ENCODE measurements at regions not wholly inside any gene's neighbourhood (a gene's known extent, or its start where the extent isn't known, plus 50 kb on each side); places are given as distances from the start of the nearest gene placed in this dataset.

- intact Hi-C loops (cut with micrococcal nuclease) = loop anchor here (2.0 kb wide), 1 partner anchor 122 kb away; no protein-coding TSS in a partner anchor
Measured at GRCh38 chr21:38646213-38646837, 148.0 kb upstream of the ERG start.

GRCh38 chr21:38649120-38649519 lies 150.8 kb upstream of the ERG start:
- H3K27ac Mint-ChIP-seq = no peak overlapping the region
- intact Hi-C loops (cut with micrococcal nuclease) = no loop called here
- no peak for DNase-seq
- H3K4me3 Mint-ChIP-seq = no peak overlapping the region
- H3K4me1 Mint-ChIP-seq (ENCODE audit: low read depth) = peaks cover 19% of the 10 kb centered on the region
- no peaks in the 10 kb centered on the region for H3K36me3 Mint-ChIP-seq
- CTCF ChIA-PET = no interaction called here
- peaks cover 27% of the 10 kb centered on the region for H3K27me3 Mint-ChIP-seq
- no peaks in the 10 kb centered on the region for H3K9me3 Mint-ChIP-seq
- POLR2A ChIA-PET = no interaction called here

More at GRCh38 chr21:38646213-38646837, 148.0 kb upstream of the ERG start:
- H3K4me1 Mint-ChIP-seq (ENCODE audit: low read depth) = peaks cover 19% of the 10 kb centered on the region
- H3K36me3 Mint-ChIP-seq = no peaks in the 10 kb centered on the region
- CTCF ChIA-PET = no interaction called here
- DNase-seq = peak; percentile 43
- POLR2A ChIA-PET = no interaction called here
- peaks cover 32% of the 10 kb centered on the region for H3K27me3 Mint-ChIP-seq
- no peaks in the 10 kb centered on the region for H3K9me3 Mint-ChIP-seq
- H3K27ac Mint-ChIP-seq = no peak overlapping the region
- no peak overlapping the region for H3K4me3 Mint-ChIP-seq

- Mint-ChIP-seq H3K36me3 (no peaks in the 10 kb centered on the region), H3K9me3 (no peaks in the 10 kb centered on the region), H3K4me1 (ENCODE audit: low read depth) (peaks cover 6% of the 10 kb centered on the region), H3K27me3 (peaks cover 32% of the 10 kb centered on the region), H3K27ac (no peak overlapping the region), H3K4me3 (no peak overlapping the region)
- no peak for DNase-seq
- ChIA-PET CTCF (no interaction called here), POLR2A (no interaction called here)
- intact Hi-C loops (cut with micrococcal nuclease) = no loop called here
Measured at GRCh38 chr21:38651570-38651969, 153.3 kb upstream of the ERG start.

GRCh38 chr21:38652396-38652795 lies 153.3 kb upstream of the ETS2 start:
- ChIA-PET POLR2A (no interaction called here), CTCF (no interaction called here)
- H3K27ac Mint-ChIP-seq = no peak overlapping the region
- H3K4me3 Mint-ChIP-seq = no peak overlapping the region
- no peaks in the 10 kb centered on the region for H3K9me3 Mint-ChIP-seq
- no peak for DNase-seq
- H3K27me3 Mint-ChIP-seq = peaks cover 30% of the 10 kb centered on the region
- H3K36me3 Mint-ChIP-seq = no peaks in the 10 kb centered on the region
- no peaks in the 10 kb centered on the region for H3K4me1 Mint-ChIP-seq (ENCODE audit: low read depth)
- intact Hi-C loops (cut with micrococcal nuclease) = no loop called here

- Mint-ChIP-seq H3K27ac (no peak overlapping the region), H3K36me3 (no peaks in the 10 kb centered on the region), H3K4me1 (ENCODE audit: low read depth) (no peaks in the 10 kb centered on the region), H3K27me3 (peaks cover 34% of the 10 kb centered on the region), H3K9me3 (no peaks in the 10 kb centered on the region), H3K4me3 (no peak overlapping the region)
- ChIA-PET CTCF (no interaction called here), POLR2A (no interaction called here)
- no peak for DNase-seq
- intact Hi-C loops (cut with micrococcal nuclease) = no loop called here
Measured at GRCh38 chr21:38654580-38654979, 151.1 kb upstream of the ETS2 start.

GRCh38 chr21:38658511-38658910 lies 147.2 kb upstream of the ETS2 start:
- Mint-ChIP-seq H3K4me1 (ENCODE audit: low read depth) (peaks cover 7% of the 10 kb centered on the region), H3K4me3 (no peak overlapping the region), H3K27me3 (peaks cover 63% of the 10 kb centered on the region), H3K27ac (no peak overlapping the region), H3K36me3 (no peaks in the 10 kb centered on the region), H3K9me3 (no peaks in the 10 kb centered on the region)
- DNase-seq = no peak
- ChIA-PET POLR2A (no interaction called here), CTCF (no interaction called here)
- intact Hi-C loops (cut with micrococcal nuclease) = no loop called here

- CTCF ChIA-PET = no interaction called here
- Mint-ChIP-seq H3K27me3 (peaks cover 71% of the 10 kb centered on the region), H3K9me3 (no peaks in the 10 kb centered on the region), H3K4me3 (no peak overlapping the region), H3K36me3 (no peaks in the 10 kb centered on the region), H3K4me1 (ENCODE audit: low read depth) (peaks cover 7% of the 10 kb centered on the region), H3K27ac (no peak overlapping the region)
- POLR2A ChIA-PET = no interaction called here
- DNase-seq = no peak
- intact Hi-C loops (cut with micrococcal nuclease) = no loop called here
Measured at GRCh38 chr21:38659936-38660332, 145.8 kb upstream of the ETS2 start.

- H3K4me3 Mint-ChIP-seq = no peak overlapping the region
- no peak for DNase-seq
- intact Hi-C loops (cut with micrococcal nuclease) = no loop called here
- no peak overlapping the region for H3K27ac Mint-ChIP-seq
- H3K36me3 Mint-ChIP-seq = no peaks in the 10 kb centered on the region
- CTCF ChIA-PET = no interaction called here
- peaks cover 7% of the 10 kb centered on the region for H3K4me1 Mint-ChIP-seq (ENCODE audit: low read depth)
- POLR2A ChIA-PET = no interaction called here
- peaks cover 66% of the 10 kb centered on the region for H3K27me3 Mint-ChIP-seq
- no peaks in the 10 kb centered on the region for H3K9me3 Mint-ChIP-seq
Measured at GRCh38 chr21:38660333-38661196, 145.2 kb upstream of the ETS2 start.

GRCh38 chr21:38661197-38661871 lies 144.4 kb upstream of the ETS2 start:
- no peak overlapping the region for H3K4me3 Mint-ChIP-seq
- intact Hi-C loops (cut with micrococcal nuclease) = no loop called here
- no peaks in the 10 kb centered on the region for H3K36me3 Mint-ChIP-seq
- H3K27me3 Mint-ChIP-seq = peaks cover 65% of the 10 kb centered on the region
- CTCF ChIA-PET = no interaction called here
- H3K4me1 Mint-ChIP-seq (ENCODE audit: low read depth) = peaks cover 7% of the 10 kb centered on the region
- peak; percentile 14 for DNase-seq
- POLR2A ChIA-PET = interaction anchor here (0.7 kb wide), 1 partner anchor 17 kb away, joined by 3 read pairs; no protein-coding TSS in a partner anchor
- H3K27ac Mint-ChIP-seq = no peak overlapping the region
- H3K9me3 Mint-ChIP-seq = no peaks in the 10 kb centered on the region

- POLR2A ChIA-PET = interaction anchor here (0.7 kb wide), 2 partner anchors 17 to 427 kb away, joined by 3 to 7 read pairs; no protein-coding TSS in a partner anchor
Measured at GRCh38 chr21:38661889-38662568, 143.7 kb upstream of the ETS2 start.

GRCh38 chr21:38663282-38663681 lies 142.4 kb upstream of the ETS2 start:
- Mint-ChIP-seq H3K4me3 (no peak overlapping the region), H3K27ac (no peak overlapping the region), H3K9me3 (no peaks in the 10 kb centered on the region), H3K27me3 (peaks cover 54% of the 10 kb centered on the region), H3K4me1 (ENCODE audit: low read depth) (peaks cover 7% of the 10 kb centered on the region), H3K36me3 (no peaks in the 10 kb centered on the region)
- intact Hi-C loops (cut with micrococcal nuclease) = no loop called here
- CTCF ChIA-PET = no interaction called here
- POLR2A ChIA-PET = no interaction called here
- no peak for DNase-seq

More at GRCh38 chr21:38661889-38662568, 143.7 kb upstream of the ETS2 start:
- Mint-ChIP-seq H3K27ac (no peak overlapping the region), H3K36me3 (no peaks in the 10 kb centered on the region), H3K4me3 (no peak overlapping the region), H3K4me1 (ENCODE audit: low read depth) (peaks cover 7% of the 10 kb centered on the region), H3K9me3 (no peaks in the 10 kb centered on the region), H3K27me3 (peaks cover 63% of the 10 kb centered on the region)
- intact Hi-C loops (cut with micrococcal nuclease) = no loop called here
- no peak for DNase-seq
- CTCF ChIA-PET = no interaction called here

- peaks cover 50% of the 10 kb centered on the region for H3K27me3 Mint-ChIP-seq
- peaks cover 7% of the 10 kb centered on the region for H3K4me1 Mint-ChIP-seq (ENCODE audit: low read depth)
- no peak overlapping the region for H3K27ac Mint-ChIP-seq
- POLR2A ChIA-PET = no interaction called here
- no peak for DNase-seq
- CTCF ChIA-PET = no interaction called here
- H3K36me3 Mint-ChIP-seq = no peaks in the 10 kb centered on the region
- no peaks in the 10 kb centered on the region for H3K9me3 Mint-ChIP-seq
- intact Hi-C loops (cut with micrococcal nuclease) = no loop called here
- H3K4me3 Mint-ChIP-seq = no peak overlapping the region
Measured at GRCh38 chr21:38664315-38664714, 141.4 kb upstream of the ETS2 start.

Measured in activated CD4-positive, alpha-beta memory T cell treated with anti-CD3 and anti-CD28 coated beads for 36 hours (primary cell).